ENCODE measurements at regions not wholly inside any gene's neighbourhood (a gene's known extent, or its start where the extent isn't known, plus 50 kb on each side); places are given as distances from the start of the nearest gene placed in this dataset.

DNA sequence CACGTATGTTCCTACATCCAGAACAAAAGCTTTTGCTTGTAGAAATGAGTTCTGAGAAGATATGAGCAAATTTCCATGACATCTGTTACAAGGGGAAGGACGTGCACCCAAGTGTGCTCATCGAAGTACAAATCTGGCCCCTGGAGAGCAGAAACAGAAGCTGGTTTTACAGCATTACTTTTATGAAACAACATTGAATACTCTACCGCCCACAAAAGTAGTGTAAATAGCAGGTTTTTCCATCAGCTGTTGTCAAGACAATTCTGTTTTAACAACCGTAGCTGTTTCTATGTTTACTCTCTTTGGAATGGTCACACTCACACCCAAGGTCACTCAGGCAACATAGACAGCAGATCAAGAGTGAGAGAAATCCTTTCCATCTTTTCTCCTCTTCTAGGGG, 114.2 kb upstream of the SSTR4 start:
- Histone ChIP-seq H3K4me3 (ENCODE audit: low read depth, low read length) (no peak overlapping the region), H3K9ac (ENCODE audit: low read depth, low read length) (no peak overlapping the region), H3K36me3 (ENCODE audit: control insufficient read depth, insufficient read depth, low read length) (no peaks in the 10 kb centered on the region), H3K27ac (ENCODE audit: low read depth, low read length) (no peak overlapping the region), H3K27me3 (ENCODE audit: control insufficient read depth, insufficient read depth, low read length) (no peaks in the 10 kb centered on the region), H3K9me3 (ENCODE audit: control insufficient read depth, insufficient read depth, low read length) (no peaks in the 10 kb centered on the region), H3K4me1 (ENCODE audit: control insufficient read depth, insufficient read depth, low read length) (no peaks in the 10 kb centered on the region)

DNA sequence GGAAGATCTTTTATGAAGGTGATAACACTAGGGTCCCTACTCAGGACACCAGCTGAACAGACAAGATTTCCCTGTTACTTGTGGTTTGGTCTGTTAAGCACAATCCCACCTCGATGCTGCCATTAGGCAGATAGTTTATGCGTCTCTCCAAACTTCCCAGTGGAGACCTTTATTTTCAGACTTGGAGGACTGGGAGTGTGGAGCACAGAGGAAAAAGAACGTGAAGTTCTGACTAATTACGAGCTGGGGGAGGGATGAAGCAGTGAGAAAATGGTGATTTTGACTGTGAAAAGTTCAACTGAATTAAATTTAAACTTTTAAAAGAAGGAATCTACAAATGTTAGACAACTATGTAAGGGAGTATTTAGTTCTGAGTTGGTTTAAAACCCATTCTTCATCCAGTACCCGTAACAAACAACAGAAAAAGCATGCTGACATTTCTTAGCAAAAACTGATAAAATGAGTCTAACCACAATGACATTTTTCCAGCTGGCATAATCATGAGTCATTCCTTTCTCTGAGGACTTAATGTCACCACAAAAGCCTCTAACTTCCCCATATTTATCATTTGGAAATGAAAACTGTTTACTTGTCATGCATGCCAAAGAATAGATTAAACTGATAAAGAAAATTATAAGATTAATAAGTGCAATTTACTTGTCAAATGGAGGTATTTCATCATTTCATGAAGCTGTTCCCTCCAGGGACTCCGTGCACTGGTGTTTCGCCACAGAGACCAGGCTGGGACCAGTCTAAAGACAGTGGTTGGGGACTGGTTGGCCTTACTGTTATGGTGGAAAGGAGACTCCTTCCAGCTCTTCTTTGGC, 113.3 kb upstream of the SSTR4 start:
- no peak overlapping the region for H3K27ac ChIP-seq (ENCODE audit: low read depth, low read length)

DNA sequence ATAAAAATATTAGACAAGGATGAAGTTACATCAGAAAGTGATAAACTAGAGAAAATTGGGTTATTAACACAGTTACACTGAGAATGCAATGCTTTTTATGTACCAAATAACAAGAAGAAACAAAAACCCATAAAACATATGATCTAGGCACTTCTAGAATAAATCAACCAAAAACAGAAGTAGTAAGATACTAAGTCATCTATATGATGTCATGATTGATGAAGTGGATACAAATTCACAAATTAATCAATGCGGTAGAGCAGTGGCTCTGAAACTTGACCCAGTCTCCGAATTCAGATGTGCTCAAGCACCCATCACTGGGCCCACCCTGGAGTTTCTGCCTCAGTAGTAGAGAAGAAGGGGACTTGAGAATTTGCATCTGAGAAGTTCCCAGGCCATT, 112.1 kb upstream of the SSTR4 start:
- Histone ChIP-seq H3K27ac (ENCODE audit: low read depth, low read length) (no peak overlapping the region), H3K4me1 (ENCODE audit: control insufficient read depth, insufficient read depth, low read length) (no peaks in the 10 kb centered on the region), H3K9ac (ENCODE audit: low read depth, low read length) (no peak overlapping the region), H3K9me3 (ENCODE audit: control insufficient read depth, insufficient read depth, low read length) (no peaks in the 10 kb centered on the region), H3K4me3 (ENCODE audit: low read depth, low read length) (no peak overlapping the region), H3K36me3 (ENCODE audit: control insufficient read depth, insufficient read depth, low read length) (no peaks in the 10 kb centered on the region), H3K27me3 (ENCODE audit: control insufficient read depth, insufficient read depth, low read length) (no peaks in the 10 kb centered on the region)

More for the DNA sequence above, 113.3 kb upstream of the SSTR4 start:
- Histone ChIP-seq H3K36me3 (ENCODE audit: control insufficient read depth, insufficient read depth, low read length) (no peaks in the 10 kb centered on the region), H3K4me3 (ENCODE audit: low read depth, low read length) (no peak overlapping the region), H3K9me3 (ENCODE audit: control insufficient read depth, insufficient read depth, low read length) (no peaks in the 10 kb centered on the region), H3K27me3 (ENCODE audit: control insufficient read depth, insufficient read depth, low read length) (no peaks in the 10 kb centered on the region), H3K9ac (ENCODE audit: low read depth, low read length) (no peak overlapping the region), H3K4me1 (ENCODE audit: control insufficient read depth, insufficient read depth, low read length) (no peaks in the 10 kb centered on the region)

DNA sequence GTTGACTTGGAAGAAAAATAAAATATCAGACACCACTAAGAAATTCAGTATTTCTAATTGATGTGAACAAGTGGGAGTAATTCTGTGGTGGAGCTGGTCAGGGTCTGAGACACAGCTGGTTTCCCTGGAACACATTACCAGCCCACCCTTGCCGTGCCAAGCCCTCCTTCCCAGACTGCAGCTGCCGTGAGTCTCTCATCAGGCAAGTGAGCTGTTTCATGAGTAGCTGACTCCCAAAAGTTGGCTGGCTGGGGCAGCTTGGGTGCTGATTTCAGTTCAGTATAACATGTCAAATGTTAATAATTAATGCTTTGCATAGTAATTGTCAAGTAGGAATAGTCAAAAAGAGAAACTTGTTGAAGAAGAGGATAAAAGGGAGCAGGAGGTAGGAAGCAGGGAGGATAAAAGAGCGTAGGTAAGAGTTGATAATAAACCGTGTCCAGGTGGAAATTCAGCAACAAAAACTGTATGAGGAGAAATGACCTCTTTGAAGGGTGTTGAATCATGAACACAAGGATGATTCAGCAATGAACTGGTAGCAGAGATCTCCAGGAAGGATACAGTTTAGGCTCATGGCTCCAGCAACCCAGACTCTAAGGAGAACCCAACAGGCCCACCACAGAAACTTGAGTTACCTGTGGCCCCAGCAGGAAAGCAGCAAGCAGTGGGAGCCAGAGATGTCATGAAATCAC, 110.9 kb upstream of the SSTR4 start:
- Histone ChIP-seq H3K9ac (ENCODE audit: low read depth, low read length) (no peak overlapping the region), H3K4me1 (ENCODE audit: control insufficient read depth, insufficient read depth, low read length) (no peaks in the 10 kb centered on the region)

DNA sequence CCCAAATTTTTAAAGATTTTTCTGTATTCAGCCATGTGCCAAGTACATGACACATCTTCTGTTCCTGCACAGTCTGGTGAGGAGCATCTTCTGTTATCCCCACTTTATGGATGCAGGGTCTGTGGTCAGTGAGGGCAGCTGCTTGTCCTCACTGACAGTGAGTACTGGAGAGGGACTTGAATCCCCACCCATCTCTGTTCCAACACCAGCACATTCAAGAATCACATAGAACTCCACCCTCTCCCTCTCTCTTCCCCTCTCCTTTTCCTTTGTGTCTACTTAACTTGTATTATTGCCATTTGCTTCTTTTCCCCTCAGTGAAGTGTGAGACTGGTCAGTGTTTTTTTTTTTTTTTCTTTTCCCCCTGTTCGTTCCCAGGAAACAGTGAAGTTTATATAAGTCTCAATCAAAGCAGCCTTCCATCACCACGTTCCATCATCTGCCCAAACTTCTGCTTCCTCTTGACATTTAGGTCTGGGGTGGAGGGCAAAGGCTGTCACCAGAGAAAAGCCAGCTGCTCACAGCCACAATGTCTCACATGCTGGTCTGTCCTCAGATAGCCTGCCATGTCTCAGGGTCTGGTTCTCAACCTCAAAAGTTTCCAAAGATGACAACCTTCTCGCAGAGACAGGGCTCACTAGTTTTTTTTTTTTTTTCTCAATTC, 110.0 kb upstream of the SSTR4 start:
- Histone ChIP-seq H3K27me3 (ENCODE audit: control insufficient read depth, insufficient read depth, low read length) (no peaks in the 10 kb centered on the region), H3K27ac (ENCODE audit: low read depth, low read length) (no peak overlapping the region), H3K4me1 (ENCODE audit: control insufficient read depth, insufficient read depth, low read length) (no peaks in the 10 kb centered on the region), H3K36me3 (ENCODE audit: control insufficient read depth, insufficient read depth, low read length) (no peaks in the 10 kb centered on the region), H3K4me3 (ENCODE audit: low read depth, low read length) (no peak overlapping the region), H3K9me3 (ENCODE audit: control insufficient read depth, insufficient read depth, low read length) (no peaks in the 10 kb centered on the region), H3K9ac (ENCODE audit: low read depth, low read length) (no peak overlapping the region)

More for the DNA sequence above, 110.9 kb upstream of the SSTR4 start:
- Histone ChIP-seq H3K27ac (ENCODE audit: low read depth, low read length) (no peak overlapping the region), H3K36me3 (ENCODE audit: control insufficient read depth, insufficient read depth, low read length) (no peaks in the 10 kb centered on the region), H3K4me3 (ENCODE audit: low read depth, low read length) (no peak overlapping the region), H3K27me3 (ENCODE audit: control insufficient read depth, insufficient read depth, low read length) (no peaks in the 10 kb centered on the region), H3K9me3 (ENCODE audit: control insufficient read depth, insufficient read depth, low read length) (no peaks in the 10 kb centered on the region)

DNA sequence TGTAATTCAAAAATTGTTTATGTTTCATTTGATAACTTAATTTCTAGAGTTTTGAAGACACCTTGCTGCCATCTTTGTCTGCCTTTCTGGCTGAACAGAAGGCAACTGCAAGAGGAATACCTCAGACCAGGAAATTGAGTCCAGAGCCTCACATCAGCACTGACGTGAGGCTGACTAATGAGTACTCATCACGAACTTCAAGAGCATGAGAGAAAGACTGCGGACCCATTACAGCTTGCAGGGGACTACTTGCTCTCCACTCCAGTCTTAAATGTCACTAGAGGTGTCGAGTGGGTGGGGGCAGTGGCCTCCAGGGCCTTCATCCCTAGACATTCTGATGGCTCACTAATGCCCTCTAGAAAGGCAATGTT, 109.5 kb upstream of the SSTR4 start:
- Histone ChIP-seq H3K36me3 (ENCODE audit: control insufficient read depth, insufficient read depth, low read length) (no peaks in the 10 kb centered on the region), H3K4me1 (ENCODE audit: control insufficient read depth, insufficient read depth, low read length) (no peaks in the 10 kb centered on the region), H3K27ac (ENCODE audit: low read depth, low read length) (no peak overlapping the region), H3K9ac (ENCODE audit: low read depth, low read length) (no peak overlapping the region), H3K4me3 (ENCODE audit: low read depth, low read length) (no peak overlapping the region), H3K27me3 (ENCODE audit: control insufficient read depth, insufficient read depth, low read length) (no peaks in the 10 kb centered on the region), H3K9me3 (ENCODE audit: control insufficient read depth, insufficient read depth, low read length) (no peaks in the 10 kb centered on the region)

DNA sequence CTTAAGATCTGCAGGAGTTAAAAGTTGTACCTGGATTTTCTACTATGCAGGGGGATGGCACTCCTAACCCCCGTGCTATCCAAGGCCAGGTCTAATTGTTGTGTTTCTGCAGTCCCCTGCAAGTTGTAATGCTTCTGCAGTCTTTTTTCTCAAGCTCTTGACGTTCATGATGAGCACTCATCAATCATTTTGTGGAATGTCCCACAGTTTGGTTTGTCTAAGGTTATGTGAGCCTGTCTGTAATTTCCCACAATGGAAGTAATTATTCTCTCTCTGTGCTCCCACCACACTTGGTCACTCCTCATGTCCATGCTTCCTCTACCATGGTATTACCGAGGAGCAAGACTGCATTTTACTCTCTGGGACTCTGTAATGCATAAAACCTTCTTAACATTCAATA, 107.6 kb upstream of the SSTR4 start:
- H3K4me3 ChIP-seq (ENCODE audit: low read depth, low read length), result no peak overlapping the region
- no peaks in the 10 kb centered on the region for H3K4me1 ChIP-seq (ENCODE audit: control insufficient read depth, insufficient read depth, low read length)
- no peak overlapping the region for H3K27ac ChIP-seq (ENCODE audit: low read depth, low read length)
- no peaks in the 10 kb centered on the region for H3K9me3 ChIP-seq (ENCODE audit: control insufficient read depth, insufficient read depth, low read length)
- H3K9ac ChIP-seq (ENCODE audit: low read depth, low read length), result no peak overlapping the region
- no peaks in the 10 kb centered on the region for H3K36me3 ChIP-seq (ENCODE audit: control insufficient read depth, insufficient read depth, low read length)
- H3K27me3 ChIP-seq (ENCODE audit: control insufficient read depth, insufficient read depth, low read length), result no peaks in the 10 kb centered on the region

DNA sequence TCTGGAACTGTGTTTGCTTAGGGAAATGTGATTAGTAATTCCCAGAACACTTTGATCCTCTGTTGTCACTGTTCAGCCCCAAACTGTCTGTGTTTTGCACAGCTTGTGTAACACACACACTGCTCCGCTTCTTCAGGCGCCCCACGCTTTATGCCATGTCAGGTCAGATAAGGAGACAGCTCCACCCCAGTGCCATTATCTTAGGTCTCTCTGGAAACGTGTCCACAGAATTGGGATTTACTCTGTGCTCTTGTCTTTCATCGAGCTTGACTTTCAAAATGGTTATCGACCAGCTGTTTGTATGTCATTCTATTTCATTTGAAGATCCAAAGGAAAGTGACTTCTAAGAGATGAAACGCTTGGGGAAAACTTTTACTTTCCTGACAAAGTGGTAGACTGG, 106.4 kb upstream of the SSTR4 start:
- H3K27ac ChIP-seq (ENCODE audit: low read depth, low read length), result no peak overlapping the region
- no peaks in the 10 kb centered on the region for H3K9me3 ChIP-seq (ENCODE audit: control insufficient read depth, insufficient read depth, low read length)
- H3K9ac ChIP-seq (ENCODE audit: low read depth, low read length), result no peak overlapping the region
- H3K4me1 ChIP-seq (ENCODE audit: control insufficient read depth, insufficient read depth, low read length), result no peaks in the 10 kb centered on the region
- H3K27me3 ChIP-seq (ENCODE audit: control insufficient read depth, insufficient read depth, low read length), result no peaks in the 10 kb centered on the region
- H3K36me3 ChIP-seq (ENCODE audit: control insufficient read depth, insufficient read depth, low read length), result no peaks in the 10 kb centered on the region
- no peak overlapping the region for H3K4me3 ChIP-seq (ENCODE audit: low read depth, low read length)

DNA sequence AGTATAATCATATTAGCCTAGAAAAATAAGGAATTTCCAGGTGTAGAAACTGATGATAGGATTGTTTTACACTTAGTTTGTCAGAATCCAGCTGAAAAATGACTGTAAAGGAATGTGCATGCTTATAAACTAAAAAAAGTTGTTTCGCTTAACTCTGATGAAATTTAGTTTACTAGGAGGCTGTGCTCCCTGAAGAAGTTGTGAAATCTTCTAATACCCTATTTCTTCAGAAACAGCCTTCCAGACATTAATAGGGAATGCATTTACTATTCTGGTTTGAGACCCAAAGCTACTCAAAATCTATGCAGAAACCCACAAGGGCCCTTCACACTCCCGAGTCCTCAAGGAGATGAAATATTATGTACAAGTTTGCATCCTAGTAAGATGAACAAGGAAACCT, 105.5 kb upstream of the SSTR4 start:
- H3K27me3 ChIP-seq (ENCODE audit: control insufficient read depth, insufficient read depth, low read length), result no peaks in the 10 kb centered on the region
- no peak overlapping the region for H3K9ac ChIP-seq (ENCODE audit: low read depth, low read length)
- no peak overlapping the region for H3K27ac ChIP-seq (ENCODE audit: low read depth, low read length)
- H3K36me3 ChIP-seq (ENCODE audit: control insufficient read depth, insufficient read depth, low read length), result no peaks in the 10 kb centered on the region
- no peaks in the 10 kb centered on the region for H3K4me1 ChIP-seq (ENCODE audit: control insufficient read depth, insufficient read depth, low read length)
- H3K4me3 ChIP-seq (ENCODE audit: low read depth, low read length), result no peak overlapping the region
- H3K9me3 ChIP-seq (ENCODE audit: control insufficient read depth, insufficient read depth, low read length), result no peaks in the 10 kb centered on the region

DNA sequence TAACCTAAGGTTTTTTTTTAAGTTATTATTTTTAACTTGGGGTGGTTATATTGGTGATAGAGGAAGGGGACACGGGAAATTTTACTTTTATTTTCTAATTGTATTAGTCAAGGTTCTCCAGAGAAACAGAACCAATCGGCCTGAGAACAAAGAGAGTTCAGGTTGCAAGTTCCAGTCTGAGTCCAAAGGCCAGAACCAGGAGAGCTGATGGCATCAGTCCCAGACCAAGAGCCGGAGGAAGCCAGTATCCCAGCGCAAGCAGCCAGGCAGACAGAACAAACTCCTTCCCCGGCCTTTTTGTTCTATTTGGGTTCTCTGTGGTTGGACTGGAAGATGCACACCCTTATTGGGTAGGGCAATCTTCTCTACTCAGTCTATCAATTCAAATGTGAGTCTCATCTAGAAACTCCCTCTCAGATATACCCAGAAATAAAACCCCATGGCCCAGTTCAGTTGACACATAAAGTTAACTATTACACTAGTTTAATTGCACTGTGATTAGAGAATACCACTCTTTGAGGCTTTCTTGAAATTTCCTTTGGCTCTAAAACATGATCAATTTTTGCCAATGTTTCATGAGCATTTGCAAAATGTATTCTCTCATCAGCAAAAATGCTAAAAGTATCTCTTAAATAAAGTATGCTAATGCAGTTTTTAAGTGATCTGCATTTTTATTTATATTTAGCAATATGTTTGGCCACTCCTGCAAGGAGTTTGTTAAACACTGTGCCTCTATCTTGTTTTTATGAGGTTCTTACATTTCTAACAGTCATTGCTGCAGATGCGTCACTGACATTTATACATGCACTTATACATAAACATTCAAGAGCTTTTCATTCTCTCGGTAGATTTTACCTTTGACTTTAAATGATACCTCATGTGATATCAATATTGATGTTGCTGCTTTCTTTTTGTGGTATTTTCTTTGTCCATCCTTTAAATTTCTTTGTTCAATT, 103.2 kb upstream of the SSTR4 start:
- Histone ChIP-seq H3K9me3 (ENCODE audit: control insufficient read depth, insufficient read depth, low read length) (no peaks in the 10 kb centered on the region), H3K27me3 (ENCODE audit: control insufficient read depth, insufficient read depth, low read length) (no peaks in the 10 kb centered on the region), H3K4me1 (ENCODE audit: control insufficient read depth, insufficient read depth, low read length) (no peaks in the 10 kb centered on the region), H3K36me3 (ENCODE audit: control insufficient read depth, insufficient read depth, low read length) (no peaks in the 10 kb centered on the region), H3K27ac (ENCODE audit: low read depth, low read length) (no peak overlapping the region), H3K9ac (ENCODE audit: low read depth, low read length) (no peak overlapping the region), H3K4me3 (ENCODE audit: low read depth, low read length) (no peak overlapping the region)

Measured in HUES48 (cell line).